ENCODE measurements at regions not wholly inside any gene's neighbourhood (a gene's known extent, or its start where the extent isn't known, plus 50 kb on each side); places are given as distances from the start of the nearest gene placed in this dataset.

GRCh38 chr20:48270885-48271284 lies 485.6 kb upstream of the SULF2 start:
- TF ChIP-seq POLR2A (IDR thresholded peaks at IDR 0.05) (no peak), CTCF (IDR thresholded peaks at IDR 0.05) (no peak)

Measured in body of pancreas (tissue), 4 donors.